SKM-1 treated with dmso at 0.1 percent for 144 hours (cell line): ENCODE measurements at regions not wholly inside any gene's neighbourhood (a gene's known extent, or its start where the extent isn't known, plus 50 kb on each side); places are given as distances from the start of the nearest gene placed in this dataset.

Experiments used
- DNase-seq: peaks from one replicate; lab custom pipeline; 2025; ENCODE audit not compliant: unreplicated experiment; lab: John Stamatoyannopoulos, UW

DNA sequence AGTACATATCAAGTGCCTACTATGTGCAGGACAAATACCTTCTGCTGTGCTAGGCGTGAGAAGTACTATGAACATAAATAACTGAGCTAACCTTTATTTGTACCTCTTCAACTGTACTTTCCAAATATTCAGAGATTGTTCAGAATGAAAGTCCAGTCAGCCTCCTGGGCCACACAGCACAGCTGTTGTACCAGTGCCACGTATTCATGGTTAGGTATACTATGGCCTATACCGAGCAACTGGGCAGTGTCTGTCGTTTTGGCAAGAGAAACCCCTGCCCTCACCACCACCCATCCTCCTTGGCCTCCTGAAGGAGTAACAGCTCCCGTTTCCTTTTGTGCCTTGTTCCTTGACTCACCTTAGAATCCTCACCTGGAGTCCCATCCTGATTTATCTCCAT is 53.0 kb downstream of the RASSF10 start:
- DNase-seq: no peak

DNA sequence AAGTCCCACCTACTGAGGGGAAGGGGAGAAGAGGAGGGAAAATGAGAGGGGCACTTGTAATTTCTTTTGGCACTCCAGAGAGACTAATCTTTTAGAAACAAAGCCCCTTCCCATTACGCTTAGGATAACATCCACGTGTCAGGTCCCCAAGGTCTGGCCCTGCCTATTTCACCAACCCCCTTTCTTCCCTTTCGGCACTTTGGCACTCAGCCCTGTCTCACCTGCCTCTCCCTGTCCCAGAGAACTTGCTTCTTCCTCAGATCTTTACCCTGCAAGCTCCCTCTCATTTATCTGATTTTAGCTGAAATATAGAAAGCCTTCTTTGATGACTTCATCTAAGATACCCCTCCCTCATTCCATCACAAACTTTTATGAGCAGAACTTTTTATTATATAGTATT is 55.5 kb downstream of the RASSF10 start:
- no peak for DNase-seq

DNA sequence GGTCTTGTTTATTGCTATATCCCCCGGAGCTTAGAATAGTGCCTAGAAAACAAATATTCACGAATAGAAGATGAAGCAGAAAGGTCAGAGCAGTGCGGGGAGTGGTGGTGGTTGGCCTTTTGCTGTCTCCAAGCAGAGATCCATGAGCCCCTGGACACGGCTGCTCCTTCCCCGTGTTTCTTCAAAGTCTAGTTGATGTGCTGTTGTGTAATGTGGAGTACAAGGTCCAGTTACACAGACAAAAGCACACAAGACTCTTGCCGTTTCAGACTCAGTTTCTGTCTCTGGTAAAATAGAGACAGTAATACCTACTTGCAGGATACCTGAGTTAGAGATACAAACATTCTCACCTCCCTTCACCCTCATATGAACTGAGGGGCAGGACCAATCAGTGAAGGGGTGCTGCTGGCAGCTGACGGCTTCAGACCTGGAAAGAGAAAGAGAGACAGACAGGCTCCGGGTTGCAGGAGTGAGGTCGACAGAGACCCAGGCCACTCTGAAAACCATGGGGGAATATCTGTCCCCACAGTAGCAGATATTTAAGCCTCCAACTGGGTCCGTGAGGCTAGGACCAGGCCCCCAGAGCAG is 56.2 kb downstream of the RASSF10 start:
- DNase-seq: no peak

DNA sequence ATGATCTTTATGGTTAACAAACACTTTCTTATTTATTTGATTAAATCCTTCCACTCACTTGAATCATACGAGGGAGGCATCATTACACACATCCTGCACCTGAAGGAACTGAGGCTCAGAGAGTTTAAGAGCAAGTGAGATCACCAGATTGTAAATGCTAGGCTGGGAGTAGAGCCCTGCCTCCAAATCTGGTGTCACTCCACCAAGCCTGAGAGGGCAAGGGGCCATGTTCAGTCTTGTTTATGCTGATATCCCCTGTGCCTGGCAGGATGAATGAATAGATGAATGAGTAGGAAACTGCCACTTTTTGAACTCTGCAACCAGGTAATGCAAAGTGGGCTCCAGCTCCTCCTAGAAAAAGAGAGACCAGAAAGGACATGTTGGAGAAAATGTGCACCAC is 59.1 kb downstream of the RASSF10 start:
- DNase-seq: no peak

DNA sequence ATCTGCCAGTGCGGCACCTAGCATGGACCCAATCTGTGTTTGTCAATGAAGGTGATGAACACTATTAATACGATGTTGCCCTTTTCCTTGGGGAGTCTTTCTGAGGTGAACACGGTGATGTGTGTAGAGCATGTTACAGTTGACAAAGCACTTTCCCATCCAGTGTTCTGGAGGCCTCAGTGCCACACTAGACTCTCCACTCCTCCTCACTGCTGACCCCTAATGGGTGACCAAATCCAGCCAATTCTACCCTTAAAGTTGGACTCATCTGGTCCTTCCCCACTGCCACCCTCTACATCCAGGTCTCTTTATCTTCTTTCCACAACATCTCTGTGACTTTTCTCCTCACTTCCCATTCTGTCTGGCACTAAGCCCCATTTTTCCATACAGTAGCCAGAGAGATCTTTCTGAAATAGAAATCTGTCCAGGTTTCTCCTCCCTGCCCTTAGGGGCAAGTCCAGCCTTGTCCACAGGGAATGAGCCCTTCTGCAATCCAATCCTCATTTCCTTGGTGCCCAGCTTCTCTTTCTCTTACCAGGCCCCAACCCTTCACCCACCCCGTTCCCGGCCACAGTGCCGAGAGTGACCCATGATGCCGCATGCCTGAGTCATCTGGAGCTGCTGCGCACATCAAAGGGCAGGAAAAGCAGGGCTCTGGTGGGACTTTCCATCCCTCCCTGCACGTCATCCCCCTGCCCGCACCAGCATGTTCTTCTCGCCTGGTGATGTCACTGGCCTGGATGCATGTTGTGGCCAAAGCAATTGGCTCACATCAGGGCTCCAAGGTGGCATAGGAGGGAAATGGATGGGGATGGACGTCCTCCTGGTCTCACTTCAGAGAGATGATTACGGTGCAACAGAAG is 64.2 kb downstream of the RASSF10 start:
- DNase-seq: no peak

DNA sequence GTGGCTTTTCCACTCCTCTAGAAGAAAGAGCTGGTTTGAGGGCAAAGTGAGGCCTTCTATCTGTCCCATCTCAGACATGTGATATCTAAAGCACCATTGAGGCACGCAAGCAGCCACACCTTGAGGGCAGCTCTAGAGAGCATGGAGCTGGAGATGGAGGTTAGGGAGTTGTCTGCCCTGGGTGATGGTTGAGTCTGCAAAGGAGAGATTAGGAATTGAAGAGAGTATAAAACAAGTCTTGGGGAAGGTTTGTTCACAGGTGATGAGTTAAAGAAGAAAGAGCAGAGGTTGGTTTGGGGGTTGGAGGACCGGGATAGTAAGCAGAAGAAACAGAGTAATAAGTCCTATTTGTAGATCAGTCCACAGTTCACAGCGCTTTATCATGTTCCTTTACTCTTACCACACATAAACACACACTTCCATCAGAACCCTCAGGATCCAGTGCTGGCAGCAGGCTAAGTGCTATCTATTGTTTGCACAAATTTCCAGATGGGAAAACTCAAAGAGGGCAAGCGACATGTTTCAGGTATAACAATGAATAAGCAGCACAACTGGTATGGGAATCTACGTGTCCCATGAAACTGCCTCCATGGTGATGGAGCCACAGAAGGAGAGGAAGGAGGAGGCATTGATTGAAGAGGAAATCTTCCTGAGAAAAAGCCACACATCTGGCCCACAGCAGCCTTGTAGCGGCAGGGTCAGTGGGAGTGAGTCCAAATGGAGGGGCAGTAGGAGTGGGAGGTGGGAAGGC is 65.8 kb downstream of the RASSF10 start:
- no peak for DNase-seq

DNA sequence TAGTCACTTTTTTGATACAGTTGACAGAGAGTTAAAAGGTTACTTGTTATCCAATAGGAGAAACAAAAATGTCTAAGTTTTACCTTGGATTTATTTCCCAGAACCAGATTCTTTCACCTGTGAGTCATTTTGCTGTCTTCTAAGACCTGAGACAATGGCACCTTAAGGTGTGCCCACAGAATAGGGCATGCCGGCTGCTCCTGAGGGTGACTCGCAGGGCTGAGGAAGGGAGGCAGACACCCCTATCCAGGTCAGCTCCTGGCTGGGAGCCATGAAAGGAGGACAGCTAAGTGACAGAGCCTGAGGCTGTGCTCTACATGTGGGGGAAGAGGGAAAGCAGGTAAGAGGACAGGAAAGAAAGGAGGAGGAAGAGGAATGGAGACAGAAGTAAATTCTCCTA is 67.8 kb downstream of the RASSF10 start:
- DNase-seq: no peak

DNA sequence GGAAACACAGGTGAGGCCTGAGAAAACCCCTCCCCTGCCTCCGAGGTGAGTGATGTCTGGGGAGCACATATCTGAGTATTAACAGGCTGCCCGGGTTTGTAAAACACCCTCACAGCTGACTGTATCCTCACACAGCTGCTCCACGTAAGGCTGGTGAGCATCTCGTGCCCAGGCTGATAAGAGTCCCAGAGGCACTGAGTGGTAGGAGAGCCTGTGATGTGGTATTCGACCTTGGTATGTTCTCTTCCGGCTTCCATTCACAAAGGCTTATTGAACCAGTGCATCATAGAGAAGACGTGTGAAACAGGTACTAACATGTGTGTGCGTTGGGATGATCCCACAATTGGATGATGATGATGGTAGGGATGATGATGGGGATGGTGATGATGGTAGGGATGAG is 71.7 kb downstream of the RASSF10 start:
- DNase-seq: no peak

DNA sequence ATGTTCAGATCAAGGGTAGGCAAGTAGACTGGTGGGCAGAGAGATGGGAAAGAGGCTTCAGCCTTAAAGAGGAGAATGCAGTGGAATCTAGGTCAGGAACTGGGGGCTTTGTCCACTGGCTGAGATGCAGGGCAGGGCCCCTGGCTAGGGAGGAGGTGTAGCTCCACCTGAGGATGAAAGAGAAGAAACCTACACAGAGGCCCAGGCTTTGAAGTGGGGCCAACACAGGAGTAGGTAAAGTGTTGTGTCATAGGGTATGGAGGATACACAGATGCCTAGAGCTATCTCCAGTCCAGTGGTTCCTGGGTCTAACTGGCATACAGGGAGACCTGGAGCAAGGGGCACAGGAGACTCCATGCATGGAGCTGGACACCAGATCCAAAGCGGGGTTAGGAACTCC is 73.5 kb downstream of the RASSF10 start:
- DNase-seq: no peak

DNA sequence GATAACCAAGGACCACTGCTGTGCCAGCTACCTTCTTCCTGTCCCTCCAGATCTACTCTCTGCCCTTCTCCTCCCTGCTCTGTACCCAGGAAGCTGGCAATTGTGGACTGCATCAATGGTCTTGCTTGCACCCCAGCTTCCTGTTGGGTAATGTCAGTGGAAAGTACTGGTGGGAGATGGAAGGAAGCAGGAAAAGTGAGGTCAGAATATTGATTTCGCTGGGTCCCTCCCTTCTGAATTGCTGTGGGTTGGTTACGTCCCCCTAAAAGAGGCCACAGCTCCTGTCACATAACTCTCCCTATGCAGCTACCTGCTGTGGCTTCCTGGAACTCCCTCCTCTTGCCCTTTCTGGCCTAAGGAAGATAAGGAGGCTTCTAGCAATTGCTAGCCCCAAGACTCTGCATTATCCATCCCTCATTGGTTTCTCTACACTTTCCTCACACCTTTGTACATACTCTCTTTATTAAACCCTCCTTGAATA is 81.2 kb downstream of the RASSF10 start:
- DNase-seq: peak; percentile 27

DNA sequence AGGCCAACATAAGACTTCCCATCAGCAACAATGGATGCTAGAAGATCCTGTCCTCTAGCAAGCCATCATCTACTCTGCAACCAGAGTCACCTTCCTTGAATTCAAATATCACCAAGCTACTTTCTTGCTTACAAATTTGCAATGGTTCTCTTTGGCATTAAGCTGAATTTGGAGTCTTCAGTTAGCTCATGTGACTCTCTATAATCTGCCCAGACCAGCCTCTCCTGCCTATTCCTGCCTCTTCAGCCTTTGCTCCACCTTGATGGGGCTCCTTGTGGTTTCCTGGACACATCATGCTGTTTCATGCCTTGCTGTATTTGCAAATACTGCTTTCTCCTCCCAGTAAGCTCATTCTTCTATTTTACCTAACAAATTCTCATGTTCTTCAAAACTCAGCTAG is 82.3 kb downstream of the RASSF10 start:
- no peak for DNase-seq

DNA sequence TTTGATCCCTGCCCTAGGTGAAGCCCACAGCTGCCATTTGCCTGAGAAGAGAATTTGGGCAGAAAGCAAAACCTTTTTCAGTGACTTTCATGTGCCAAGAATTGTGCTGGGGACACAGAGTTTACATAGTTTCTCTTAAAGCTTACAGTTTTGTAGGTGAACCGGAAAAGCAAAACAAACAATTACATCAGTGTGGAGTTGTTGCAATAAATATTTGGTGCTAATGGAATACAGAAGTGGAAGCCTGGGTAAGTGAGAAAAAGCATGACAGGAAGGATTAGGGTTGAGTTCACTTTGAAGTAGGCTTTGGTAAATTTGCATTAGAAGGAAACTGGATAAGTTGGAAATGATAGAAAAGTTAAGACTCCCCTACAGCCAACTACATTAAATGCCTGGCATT is 82.7 kb downstream of the RASSF10 start:
- DNase-seq: no peak

DNA sequence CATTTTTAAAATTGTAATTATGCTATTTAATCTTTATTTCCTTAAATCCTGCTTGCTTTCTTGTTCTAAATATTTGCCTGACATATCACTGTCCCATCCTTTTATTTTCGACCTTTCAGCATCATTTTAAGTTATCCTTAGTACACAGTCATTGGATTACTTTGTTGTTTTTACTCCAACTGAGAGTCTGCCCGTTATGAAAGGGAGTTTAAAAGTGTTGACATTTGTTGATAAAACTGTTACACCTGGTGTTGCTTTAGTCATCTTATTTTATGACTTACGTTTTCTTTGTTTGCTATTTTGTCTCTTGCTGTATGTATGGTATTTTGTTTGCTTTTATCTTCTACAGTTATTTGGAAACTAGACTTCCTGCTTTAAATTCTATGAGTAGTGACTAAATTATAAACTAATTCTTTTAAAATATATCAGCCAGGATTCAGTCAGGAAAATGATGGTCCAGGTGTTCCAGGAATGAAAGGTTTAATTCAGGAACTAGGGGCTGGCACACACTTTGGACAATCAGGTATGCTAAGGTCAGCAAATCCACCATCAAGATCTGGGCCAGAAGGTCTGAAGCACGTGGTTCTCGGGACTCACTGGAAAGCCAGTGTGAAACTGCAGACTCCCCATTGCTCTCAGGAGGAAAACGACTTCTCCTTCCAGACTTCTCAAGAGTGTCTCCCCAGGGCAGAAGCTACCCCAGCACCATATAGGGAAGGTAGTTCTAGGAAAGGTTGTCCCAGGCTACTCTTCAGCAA is 86.0 kb downstream of the RASSF10 start:
- no peak for DNase-seq

DNA sequence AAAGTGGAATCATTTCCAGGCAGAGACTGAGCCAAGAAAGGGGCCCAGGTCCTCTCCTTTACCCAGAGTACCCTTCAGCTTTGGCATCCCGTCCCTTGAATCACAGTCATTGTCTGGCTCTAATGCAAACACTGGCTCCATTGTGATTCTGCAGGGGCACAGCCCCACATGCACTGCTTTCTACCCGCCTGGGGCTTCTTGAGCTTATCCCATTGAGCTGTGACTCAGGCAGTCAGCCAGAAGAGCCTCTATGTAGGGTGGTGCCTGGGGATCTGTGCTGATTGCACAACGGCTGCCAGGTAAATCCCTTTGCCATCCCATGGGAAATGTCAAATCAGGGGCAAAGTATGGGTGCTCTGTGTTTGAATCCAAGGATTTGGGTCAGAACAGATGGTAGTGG is 88.9 kb downstream of the RASSF10 start:
- no peak for DNase-seq

DNA sequence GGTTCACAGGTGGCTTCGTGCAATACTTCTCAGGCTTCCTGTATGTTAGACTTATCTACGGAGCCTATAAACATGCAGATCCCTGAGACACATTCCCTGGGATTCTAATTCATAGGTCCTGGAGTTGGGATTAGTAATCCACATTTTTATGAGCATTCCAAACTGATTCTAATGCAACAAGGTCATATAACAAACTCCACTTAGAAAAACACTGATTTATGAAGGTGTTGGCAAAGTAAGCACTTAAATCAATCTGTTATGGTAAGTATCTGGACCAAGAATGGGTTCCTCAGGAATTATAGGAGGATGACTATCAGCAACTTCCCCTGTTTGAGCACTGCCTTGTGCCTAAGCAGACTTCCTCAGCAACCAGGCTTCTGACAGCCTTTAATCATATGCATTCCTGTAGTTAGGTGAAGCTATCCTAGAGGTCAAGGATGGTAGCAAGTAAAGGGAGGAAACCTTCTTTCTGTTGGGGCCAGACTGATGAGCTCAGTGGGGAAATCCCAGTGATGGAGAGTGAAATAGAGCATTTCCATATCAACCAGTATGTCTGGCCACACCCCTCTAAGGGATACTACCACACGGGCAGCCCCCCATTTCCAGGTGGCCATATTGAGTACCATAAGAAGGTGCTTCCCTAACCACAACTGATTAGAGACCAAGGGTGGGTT is 89.6 kb downstream of the RASSF10 start:
- no peak for DNase-seq

DNA sequence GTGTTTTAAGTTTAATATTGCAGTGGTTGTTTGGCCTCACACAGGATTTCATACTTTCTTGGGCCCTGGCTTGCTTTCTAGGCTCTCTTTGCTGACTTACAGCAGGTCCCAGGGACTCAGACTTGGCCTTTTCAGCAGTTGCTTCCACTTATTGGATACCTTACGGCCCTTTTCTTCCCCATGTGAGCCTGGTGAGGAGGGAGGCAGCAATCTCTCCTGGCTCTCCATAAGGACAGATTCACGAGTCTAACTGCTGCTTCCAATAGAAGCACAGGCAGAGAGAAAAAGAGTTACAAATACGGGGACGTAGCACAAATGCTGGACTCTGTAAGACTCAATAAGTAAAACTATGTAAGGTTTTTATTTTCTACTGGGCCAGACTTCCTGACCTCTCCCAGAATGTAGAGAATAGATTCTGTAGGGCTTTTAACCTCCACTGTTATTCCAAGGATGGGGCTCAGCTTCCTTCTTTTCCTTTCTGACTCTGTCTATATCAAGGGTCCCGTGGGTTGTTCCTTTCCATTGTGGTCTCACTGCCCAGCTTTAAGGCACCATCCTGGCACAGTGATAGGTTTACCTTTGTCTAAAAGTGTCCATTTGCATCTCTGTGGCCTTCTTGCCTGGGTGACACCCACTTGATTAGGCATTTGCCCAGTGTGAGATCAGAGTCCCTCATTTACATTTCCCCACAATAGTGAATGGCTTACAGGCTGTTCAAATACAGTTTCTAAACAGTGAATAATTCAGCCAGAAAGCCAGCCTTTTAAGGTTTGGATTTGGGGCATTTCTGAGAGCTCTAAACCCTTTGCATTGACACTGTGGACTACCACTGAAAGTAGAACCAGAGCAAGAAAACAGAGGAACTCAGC is 92.8 kb downstream of the RASSF10 start:
- DNase-seq: no peak

DNA sequence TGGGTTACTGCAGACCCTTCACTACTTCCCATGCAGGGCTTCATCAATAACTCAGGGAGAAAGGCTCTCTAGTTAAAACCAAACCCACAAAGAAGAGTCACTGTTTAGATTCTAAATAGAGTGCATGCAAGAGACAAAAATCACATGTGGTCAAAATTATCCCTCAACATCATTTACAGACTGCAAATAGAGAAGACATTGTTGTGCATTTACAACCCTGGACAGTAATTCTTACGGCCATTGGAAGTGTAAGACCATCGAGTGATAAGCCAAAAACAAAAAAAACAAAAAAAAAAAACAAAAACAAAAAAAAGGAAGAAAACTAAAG is 93.4 kb downstream of the RASSF10 start:
- DNase-seq: no peak

DNA sequence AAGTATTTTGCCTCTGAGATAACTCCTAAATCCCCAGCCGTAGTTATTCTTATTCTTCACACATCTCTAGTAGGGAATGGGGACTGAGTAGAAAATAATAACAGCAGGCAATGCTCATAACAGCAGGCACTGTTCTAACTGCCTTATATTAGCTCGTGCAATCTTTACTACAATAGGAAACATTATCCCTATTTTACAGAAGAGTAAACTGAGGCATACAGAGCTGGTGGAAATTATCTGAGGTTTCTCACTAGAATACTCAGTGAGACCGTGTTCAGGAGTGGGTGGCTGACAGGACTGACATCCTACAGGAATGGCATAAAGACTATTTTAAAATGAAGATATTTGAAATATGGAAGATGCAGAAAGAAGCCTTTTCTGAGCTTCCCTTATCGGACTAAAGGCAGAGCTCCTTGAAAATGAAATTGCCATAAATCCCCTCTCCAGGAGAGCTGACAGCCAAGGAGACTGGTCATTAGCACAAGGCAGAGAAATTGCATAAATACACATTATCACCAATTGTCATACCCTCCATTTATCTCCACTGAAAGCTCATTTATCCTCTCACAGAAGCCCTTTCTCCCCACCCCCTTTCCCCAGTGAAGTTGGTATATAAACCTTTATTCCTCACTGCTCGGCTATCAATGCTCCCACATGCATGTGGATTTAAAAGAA is 93.9 kb downstream of the RASSF10 start:
- DNase-seq: no peak

DNA sequence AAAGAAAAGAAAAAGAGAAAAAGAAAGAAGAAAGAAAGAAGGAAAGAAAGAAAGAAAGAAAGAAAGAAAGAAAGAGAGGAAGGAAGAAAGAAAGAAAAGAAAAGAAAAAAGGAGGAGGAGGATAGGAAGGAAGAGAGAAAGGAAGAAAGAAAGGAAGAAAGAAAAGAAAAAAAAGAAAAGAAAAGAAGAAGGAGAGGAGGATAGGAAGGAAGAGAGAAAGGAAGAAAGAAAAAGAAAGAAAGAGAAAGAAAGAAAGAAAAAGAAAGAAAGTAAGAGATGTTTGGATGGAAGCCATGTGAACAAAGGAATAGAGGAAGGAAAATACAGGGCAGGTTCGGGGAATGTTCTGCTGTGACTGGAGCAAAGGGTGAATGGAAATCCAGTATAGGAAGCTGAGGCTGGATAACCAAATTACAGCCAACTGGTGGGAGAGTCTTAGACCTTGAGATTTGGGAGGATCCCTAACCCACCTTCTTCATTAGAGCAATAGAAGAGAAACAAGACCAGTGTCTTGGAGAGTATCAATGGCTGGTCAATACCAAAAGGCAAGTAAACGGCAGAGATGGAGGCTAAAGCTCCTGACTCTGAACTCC is 94.9 kb downstream of the RASSF10 start:
- DNase-seq: no peak
